ENCODE measurements at regions not wholly inside any gene's neighbourhood (a gene's known extent, or its start where the extent isn't known, plus 50 kb on each side); places are given as distances from the start of the nearest gene placed in this dataset.

GRCh38 chr17:22717211-22717610 is 1024.9 kb downstream of the KCNJ18 start:
- TF ChIP-seq, protein P1, sequence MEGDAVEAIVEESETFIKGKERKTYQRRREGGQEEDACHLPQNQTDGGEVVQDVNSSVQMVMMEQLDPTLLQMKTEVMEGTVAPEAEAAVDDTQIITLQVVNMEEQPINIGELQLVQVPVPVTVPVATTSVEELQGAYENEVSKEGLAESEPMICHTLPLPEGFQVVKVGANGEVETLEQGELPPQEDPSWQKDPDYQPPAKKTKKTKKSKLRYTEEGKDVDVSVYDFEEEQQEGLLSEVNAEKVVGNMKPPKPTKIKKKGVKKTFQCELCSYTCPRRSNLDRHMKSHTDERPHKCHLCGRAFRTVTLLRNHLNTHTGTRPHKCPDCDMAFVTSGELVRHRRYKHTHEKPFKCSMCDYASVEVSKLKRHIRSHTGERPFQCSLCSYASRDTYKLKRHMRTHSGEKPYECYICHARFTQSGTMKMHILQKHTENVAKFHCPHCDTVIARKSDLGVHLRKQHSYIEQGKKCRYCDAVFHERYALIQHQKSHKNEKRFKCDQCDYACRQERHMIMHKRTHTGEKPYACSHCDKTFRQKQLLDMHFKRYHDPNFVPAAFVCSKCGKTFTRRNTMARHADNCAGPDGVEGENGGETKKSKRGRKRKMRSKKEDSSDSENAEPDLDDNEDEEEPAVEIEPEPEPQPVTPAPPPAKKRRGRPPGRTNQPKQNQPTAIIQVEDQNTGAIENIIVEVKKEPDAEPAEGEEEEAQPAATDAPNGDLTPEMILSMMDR (IDR thresholded peaks at IDR 0.05), result no peak
- TF ChIP-seq EZH2 (IDR thresholded peaks at IDR 0.05; ENCODE audit: borderline replicate concordance, insufficient read depth, low read depth, low read length, poor library complexity, severe bottlenecking), result no peak

Data from B cell (primary cell).